ENCODE measurements at regions not wholly inside any gene's neighbourhood (a gene's known extent, or its start where the extent isn't known, plus 50 kb on each side); places are given as distances from the start of the nearest gene placed in this dataset.

DNA sequence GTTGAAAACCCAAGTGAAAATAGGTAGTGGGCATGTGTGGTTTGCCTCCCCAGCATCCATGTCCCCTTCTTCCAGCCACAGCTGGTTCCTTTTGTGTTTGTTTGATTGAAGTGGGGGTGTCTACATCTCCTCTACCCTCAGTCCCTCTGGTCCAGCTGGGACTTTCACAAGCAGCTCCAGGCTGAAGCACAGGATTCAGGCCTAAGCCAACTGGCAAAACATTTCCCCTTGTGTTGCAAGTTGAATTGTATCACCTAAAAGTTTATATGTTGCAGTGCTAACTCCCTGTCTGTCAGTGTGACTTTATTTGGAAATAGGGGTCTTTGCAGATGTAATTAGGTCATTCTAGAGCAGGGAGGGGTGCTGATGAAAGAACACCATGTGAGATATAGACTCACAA is 205.9 kb upstream of the ASIC2 start:
- TF ChIP-seq, protein P1, sequence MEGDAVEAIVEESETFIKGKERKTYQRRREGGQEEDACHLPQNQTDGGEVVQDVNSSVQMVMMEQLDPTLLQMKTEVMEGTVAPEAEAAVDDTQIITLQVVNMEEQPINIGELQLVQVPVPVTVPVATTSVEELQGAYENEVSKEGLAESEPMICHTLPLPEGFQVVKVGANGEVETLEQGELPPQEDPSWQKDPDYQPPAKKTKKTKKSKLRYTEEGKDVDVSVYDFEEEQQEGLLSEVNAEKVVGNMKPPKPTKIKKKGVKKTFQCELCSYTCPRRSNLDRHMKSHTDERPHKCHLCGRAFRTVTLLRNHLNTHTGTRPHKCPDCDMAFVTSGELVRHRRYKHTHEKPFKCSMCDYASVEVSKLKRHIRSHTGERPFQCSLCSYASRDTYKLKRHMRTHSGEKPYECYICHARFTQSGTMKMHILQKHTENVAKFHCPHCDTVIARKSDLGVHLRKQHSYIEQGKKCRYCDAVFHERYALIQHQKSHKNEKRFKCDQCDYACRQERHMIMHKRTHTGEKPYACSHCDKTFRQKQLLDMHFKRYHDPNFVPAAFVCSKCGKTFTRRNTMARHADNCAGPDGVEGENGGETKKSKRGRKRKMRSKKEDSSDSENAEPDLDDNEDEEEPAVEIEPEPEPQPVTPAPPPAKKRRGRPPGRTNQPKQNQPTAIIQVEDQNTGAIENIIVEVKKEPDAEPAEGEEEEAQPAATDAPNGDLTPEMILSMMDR (conservative IDR thresholded peaks at IDR 0.05; ENCODE audit: low read length): no peak
- no peak for TF ChIP-seq EZH2phosphoT487 (IDR thresholded peaks at IDR 0.05; ENCODE audit: borderline replicate concordance)

All from Loucy (cell line).